Astrocyte of the cerebellum (primary cell): ENCODE measurements at regions not wholly inside any gene's neighbourhood (a gene's known extent, or its start where the extent isn't known, plus 50 kb on each side); places are given as distances from the start of the nearest gene placed in this dataset.
"Not testable (repeated sequence)": the region's sequence is repeated elsewhere in the genome, so short reads cannot be mapped to it uniquely, and the experiment has no call there.

ENCODE experiments used
- DNase-seq: peaks from one replicate; pipeline ENCODE4 v3.0.0-alpha.2; 2011; ENCODE audit warnings: low read depth
- H3K4me3 ChIP-seq: 2 replicates; pipeline ENCODE4 v1.5.1; 2011; ENCODE audit warnings: mild to moderate bottlenecking, low read depth, low read length, moderate library complexity
- CTCF ChIP-seq: IDR thresholded peaks from 2 replicates; pipeline ENCODE4 v1.5.1; 2012; ENCODE audit warnings: low read length, low read depth, moderate library complexity, mild to moderate bottlenecking; ENCODE audit errors: missing control alignments
- in situ Hi-C: cut with HindIII; loops from 2 replicates; pipeline ENCODE4 v1.10.0; 2017; ENCODE audit warnings: low sequenced_read_pairs

GRCh38 chr21:33968080-33968994 is 52.7 kb upstream of the ATP5PO start:
- in situ Hi-C loops = no loop called here
- H3K4me3 ChIP-seq = no peak overlapping the region
- no peak for DNase-seq
- no peak for TF ChIP-seq CTCF

- H3K4me3 ChIP-seq = no peak overlapping the region
- no peak for TF ChIP-seq CTCF
- DNase-seq = no peak
- in situ Hi-C loops = no loop called here
Observed at GRCh38 chr21:33967086-33967571, 51.5 kb upstream of the ATP5PO start.

- DNase-seq = no peak
- in situ Hi-C loops = no loop called here
- no peak for TF ChIP-seq CTCF
- no peak overlapping the region for H3K4me3 ChIP-seq
Observed at GRCh38 chr21:33966324-33966949, 50.8 kb upstream of the ATP5PO start.

- in situ Hi-C loops, H3K4me3 ChIP-seq, DNase-seq: not testable (repeated sequence)
Observed at GRCh38 chr21:33965662-33966061, 50.1 kb upstream of the ATP5PO start.
